GM21717 (cell line): ENCODE measurements at regions not wholly inside any gene's neighbourhood (a gene's known extent, or its start where the extent isn't known, plus 50 kb on each side); places are given as distances from the start of the nearest gene placed in this dataset.

ENCODE experiments used
- ATAC-seq: cut with Tn5 transposase; IDR thresholded peaks from one replicate; pipeline ENCODE4 v1.9.1; 2021; ENCODE audit warnings: mild to moderate bottlenecking, moderate library complexity; ENCODE audit not compliant: unreplicated experiment

GRCh38 chr14:71686677-71687076, 245.6 kb upstream of the RGS6 start:
- no peak for ATAC-seq

DNA sequence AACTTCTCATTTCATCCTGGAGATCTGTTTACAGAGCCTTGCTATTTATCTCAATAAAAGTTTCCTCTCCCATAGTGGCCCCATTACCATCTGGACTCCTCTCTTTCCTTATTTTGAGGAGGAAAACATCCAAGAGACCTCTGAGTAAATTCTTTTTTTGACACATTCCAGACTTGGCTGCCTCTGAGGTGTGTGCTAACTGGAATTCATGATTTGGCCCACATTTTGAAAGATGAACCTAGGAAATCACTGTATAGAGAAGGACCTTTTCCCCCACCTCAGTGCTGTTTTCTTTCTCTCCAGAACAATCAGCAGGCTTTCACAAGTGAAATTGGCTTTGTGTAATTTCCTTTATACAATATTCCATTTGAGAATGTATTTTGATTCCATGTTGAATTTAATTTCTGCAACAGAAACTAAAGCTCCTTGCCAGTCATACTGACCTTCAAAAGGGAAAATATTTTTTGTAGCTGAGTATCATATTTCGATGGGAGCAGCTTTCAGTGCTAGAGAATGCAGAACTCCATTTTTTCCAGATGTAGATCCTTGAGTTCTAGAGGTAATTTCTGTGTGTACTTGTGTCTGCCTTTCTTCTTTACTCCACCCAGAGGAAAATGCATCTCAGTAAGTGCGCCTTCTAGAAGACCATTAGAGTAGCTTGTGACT, 244.9 kb upstream of the RGS6 start:
- no peak for ATAC-seq

- ATAC-seq: no peak
These were observed 243.7 kb upstream of the RGS6 start for GRCh38 chr14:71688576-71688975.

- no peak for ATAC-seq
These were observed 241.8 kb upstream of the RGS6 start for GRCh38 chr14:71690478-71690877.

- ATAC-seq: no peak
These were observed 239.7 kb upstream of the RGS6 start for GRCh38 chr14:71692496-71692895.

- no peak for ATAC-seq
These were observed 238.8 kb upstream of the RGS6 start for GRCh38 chr14:71693381-71693780.

GRCh38 chr14:71694591-71695530, 237.4 kb upstream of the RGS6 start:
- ATAC-seq: no peak

GRCh38 chr14:71695611-71696350, 236.4 kb upstream of the RGS6 start:
- no peak for ATAC-seq

DNA sequence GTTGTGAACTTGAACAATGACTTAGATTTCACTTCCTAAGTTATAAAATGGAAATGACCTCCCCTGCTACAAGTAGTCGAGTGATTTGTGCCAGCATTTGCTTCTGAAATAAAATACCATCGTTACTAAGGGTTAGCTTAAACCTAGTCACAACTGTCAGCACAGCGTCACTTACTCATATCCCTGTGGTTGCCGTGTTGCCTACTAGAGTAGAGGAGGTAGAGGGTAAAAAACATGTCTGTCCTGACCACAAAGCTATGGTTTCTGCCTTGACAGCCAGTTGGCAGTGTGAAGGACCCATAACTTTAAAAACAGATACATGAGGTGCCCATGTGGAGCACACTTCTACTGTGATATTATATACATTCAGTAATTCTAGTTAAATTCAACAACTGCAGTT, 234.2 kb upstream of the RGS6 start:
- ATAC-seq: no peak

DNA sequence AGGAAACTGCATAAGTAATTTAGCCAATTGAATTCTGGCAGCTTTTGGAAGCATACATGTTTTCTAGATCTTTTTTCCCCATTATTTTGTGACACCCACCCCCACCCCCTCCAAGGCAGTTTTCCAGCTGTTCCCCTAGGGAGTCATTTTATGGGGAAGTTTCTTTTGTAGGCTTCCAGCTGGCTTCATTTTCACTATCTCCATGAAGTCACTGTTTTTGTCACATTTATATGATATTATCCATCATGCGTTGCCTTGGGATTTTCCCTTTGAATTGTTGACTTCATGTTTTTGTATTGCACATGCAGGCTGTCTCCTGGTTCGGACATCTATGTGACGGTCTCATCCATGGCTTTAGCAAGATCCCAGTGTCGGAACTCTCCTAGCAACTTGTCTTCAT, 233.6 kb upstream of the RGS6 start:
- ATAC-seq: no peak

GRCh38 chr14:71701990-71702389, 230.2 kb upstream of the RGS6 start:
- no peak for ATAC-seq

DNA sequence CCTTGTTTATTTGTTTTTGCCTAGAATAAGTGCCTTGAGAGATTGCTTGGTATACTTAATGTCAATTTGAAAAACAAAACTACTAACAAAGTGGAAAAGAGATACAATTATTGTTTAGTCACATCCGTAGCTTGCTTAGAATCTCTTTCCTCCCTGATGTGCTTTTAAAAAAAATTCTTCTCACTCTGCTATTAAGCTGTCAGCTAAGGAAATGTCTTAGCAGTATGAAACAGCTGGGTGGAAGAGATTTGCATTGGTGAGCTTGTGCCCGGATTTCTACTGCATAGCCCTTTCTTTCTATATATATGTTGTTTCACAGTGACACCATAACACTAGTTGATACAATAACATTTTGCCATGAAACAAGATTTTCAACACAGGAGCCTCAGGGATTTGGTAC, 229.4 kb upstream of the RGS6 start:
- ATAC-seq: no peak

- no peak for ATAC-seq
These were observed 228.8 kb upstream of the RGS6 start for GRCh38 chr14:71703477-71703876.

DNA sequence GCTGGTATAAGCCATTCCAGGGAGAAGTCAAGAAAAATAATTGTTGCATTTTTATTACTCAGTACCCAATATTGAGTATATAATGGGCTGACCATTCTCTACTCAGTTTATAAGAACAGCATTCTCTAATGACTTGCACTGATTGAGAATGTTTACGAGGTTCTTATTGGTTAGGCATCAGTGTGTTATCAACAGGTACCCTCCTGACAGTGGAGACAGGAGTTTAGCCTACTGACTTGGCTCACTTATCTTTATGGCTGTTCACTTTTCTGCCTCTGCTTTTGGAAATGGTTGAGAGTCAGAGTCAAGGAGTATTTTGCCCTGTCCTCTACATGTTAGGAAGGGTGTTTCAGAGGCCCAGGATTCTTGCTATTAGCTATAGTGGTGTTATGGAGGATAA, 228.0 kb upstream of the RGS6 start:
- ATAC-seq: no peak

DNA sequence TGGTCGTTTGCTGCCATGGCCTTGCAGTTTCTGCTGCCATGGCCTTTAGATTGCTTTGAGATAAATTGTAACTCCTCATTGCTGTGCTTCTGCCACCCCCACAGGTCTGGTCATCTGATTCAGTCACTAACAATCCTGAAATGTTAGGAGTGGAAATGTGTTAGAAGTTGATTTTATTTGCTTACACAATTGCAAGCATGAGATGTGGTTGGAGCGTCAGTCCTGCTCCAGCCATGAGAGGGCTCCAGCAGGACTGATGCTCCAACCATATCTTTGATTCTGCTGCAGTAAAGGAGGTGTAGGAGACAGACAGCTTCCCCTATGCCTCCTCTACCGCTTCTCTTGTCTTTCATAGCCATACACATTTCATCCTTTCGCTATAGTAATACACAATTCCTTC, 226.8 kb upstream of the RGS6 start:
- no peak for ATAC-seq

GRCh38 chr14:71709076-71709475, 223.2 kb upstream of the RGS6 start:
- no peak for ATAC-seq

DNA sequence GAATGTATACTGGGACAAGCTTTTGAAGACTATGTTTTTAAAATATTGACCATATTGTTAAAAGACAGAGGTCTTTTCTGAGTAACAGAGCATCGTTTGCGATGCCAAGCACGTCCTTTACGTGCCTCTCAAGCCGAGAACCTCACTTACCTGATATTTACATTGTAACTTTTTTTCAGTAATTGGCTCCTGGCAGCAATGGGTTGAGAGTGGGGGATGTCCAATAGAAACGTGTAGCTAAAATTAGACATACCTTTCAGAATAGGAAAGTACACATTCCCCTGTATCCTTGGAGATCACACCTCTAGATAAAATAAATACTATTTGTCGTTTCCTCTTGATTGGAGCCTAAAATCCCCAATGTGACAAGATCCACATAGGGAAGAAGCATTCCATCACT, 222.2 kb upstream of the RGS6 start:
- ATAC-seq: no peak

DNA sequence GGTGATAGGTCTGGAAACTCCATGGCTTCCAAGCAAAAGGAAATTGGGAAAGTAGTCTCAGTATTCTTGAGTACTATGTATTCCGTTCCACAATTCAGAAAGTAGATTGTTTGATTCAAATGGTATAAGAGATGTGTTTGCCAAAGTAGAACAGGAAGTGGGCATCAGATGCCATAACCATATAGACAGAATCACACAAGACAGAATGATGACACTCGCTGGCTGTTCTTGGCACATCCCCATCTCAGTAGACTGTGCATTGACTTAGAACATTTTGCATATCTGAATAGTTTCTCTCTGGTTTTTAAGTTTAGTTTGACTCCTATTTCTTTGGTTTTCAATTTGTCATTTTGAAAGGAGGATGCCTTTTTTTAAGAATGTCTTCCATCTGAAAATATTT, 221.1 kb upstream of the RGS6 start:
- ATAC-seq: no peak

- no peak for ATAC-seq
These were observed 220.6 kb upstream of the RGS6 start for GRCh38 chr14:71711619-71712018.

DNA sequence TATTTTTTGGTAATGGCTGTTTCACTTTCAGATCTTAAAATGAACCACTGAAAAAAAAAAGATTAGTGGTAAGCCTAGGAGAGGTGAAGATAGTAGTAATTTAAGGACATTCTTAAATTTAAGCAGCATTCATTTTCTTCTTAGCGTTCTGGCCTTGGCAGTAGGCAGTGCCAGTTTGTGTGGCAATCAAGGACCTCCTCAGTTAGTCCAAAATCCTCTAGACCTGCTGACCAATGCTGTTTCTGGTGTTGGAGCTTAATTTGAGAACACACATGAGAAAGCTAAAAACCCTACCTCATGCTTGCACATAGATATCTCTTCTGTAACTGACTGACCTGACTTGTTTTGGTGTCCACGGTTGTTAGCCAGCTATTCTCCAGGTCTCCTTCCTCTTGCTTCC, 219.8 kb upstream of the RGS6 start:
- no peak for ATAC-seq

GRCh38 chr14:71713016-71713415, 219.2 kb upstream of the RGS6 start:
- no peak for ATAC-seq

DNA sequence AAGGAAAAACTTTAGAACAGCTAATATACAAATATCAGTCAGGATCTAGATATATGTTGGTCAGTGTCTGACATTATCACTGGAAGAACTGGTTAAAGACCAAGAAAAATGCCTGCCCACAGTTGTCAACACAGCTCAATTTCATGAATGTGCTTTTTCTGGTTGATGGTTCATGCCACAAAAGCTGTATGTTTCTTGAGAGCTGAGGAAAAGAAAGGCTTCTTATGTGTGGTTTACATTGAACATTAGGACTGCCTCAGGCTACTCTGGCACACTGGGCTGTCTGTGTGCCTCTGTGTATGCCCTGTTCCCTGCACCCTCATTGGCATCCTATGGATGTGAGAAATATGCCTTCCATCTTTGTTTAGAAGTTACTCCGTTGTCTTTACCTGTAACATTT, 218.8 kb upstream of the RGS6 start:
- no peak for ATAC-seq
